Nephron (organoid): ENCODE measurements at regions not wholly inside any gene's neighbourhood (a gene's known extent, or its start where the extent isn't known, plus 50 kb on each side); places are given as distances from the start of the nearest gene placed in this dataset.

Experiments
- H3K27ac Mint-ChIP-seq, 3 experiments: 2 replicates each; pipeline ENCODE4 v1.8.0; 2020; ENCODE audit warnings: mixed read lengths in 3 of 3, mild to moderate bottlenecking in 2 of 3, moderate library complexity in 1 of 3
- H3K27me3 Mint-ChIP-seq: 2 replicates; pipeline ENCODE4 v1.8.0; 2021; ENCODE audit warnings: low read depth, mild to moderate bottlenecking, moderate library complexity, mixed read lengths
- H3K36me3 Mint-ChIP-seq: 2 replicates; pipeline ENCODE4 v1.8.0; 2020; ENCODE audit warnings: low read depth, mixed read lengths
- H3K4me1 Mint-ChIP-seq: 2 replicates; pipeline ENCODE4 v1.8.0; 2020; ENCODE audit warnings: mixed read lengths
- H3K4me3 Mint-ChIP-seq, 3 experiments: 2 replicates each; pipeline ENCODE4 v1.8.0; 2020; ENCODE audit warnings: mild to moderate bottlenecking in 3 of 3, mixed read lengths in 3 of 3, moderate library complexity in 2 of 3
- H3K9me3 Mint-ChIP-seq: 2 replicates; pipeline ENCODE4 v1.8.0; 2020; ENCODE audit warnings: mixed read lengths
- TF ChIP-seq, protein P1 (sequence below), 3 experiments: fragments of 200-600 bp; sonication (generic); IDR thresholded peaks; one replicate each; pipeline ENCODE4 v1.5.0; 2021; ENCODE audit warnings: antibody characterized with exemption in 3 of 3; ENCODE audit not compliant: unreplicated experiment in 3 of 3

GRCh38 chr3:163577271-163577670 lies 1501.0 kb downstream of the SI start:
- H3K27ac Mint-ChIP-seq: no peak overlapping the region
- H3K4me3 Mint-ChIP-seq: no peak overlapping the region
- H3K36me3 Mint-ChIP-seq: no peaks in the 10 kb centered on the region
- no peaks in the 10 kb centered on the region for H3K27me3 Mint-ChIP-seq
- H3K4me1 Mint-ChIP-seq: no peaks in the 10 kb centered on the region
- TF ChIP-seq, protein P1, sequence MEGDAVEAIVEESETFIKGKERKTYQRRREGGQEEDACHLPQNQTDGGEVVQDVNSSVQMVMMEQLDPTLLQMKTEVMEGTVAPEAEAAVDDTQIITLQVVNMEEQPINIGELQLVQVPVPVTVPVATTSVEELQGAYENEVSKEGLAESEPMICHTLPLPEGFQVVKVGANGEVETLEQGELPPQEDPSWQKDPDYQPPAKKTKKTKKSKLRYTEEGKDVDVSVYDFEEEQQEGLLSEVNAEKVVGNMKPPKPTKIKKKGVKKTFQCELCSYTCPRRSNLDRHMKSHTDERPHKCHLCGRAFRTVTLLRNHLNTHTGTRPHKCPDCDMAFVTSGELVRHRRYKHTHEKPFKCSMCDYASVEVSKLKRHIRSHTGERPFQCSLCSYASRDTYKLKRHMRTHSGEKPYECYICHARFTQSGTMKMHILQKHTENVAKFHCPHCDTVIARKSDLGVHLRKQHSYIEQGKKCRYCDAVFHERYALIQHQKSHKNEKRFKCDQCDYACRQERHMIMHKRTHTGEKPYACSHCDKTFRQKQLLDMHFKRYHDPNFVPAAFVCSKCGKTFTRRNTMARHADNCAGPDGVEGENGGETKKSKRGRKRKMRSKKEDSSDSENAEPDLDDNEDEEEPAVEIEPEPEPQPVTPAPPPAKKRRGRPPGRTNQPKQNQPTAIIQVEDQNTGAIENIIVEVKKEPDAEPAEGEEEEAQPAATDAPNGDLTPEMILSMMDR (IDR thresholded peaks at IDR 0.05; ENCODE audit: unreplicated experiment in 3 of 3): no peak
- H3K9me3 Mint-ChIP-seq: peaks cover 3% of the 10 kb centered on the region

GRCh38 chr3:163576314-163576713 lies 1502.0 kb downstream of the SI start:
- no peak overlapping the region for H3K4me3 Mint-ChIP-seq
- no peaks in the 10 kb centered on the region for H3K27me3 Mint-ChIP-seq
- H3K4me1 Mint-ChIP-seq: no peaks in the 10 kb centered on the region
- H3K27ac Mint-ChIP-seq: no peak overlapping the region
- TF ChIP-seq, protein P1 (IDR thresholded peaks at IDR 0.05; ENCODE audit: unreplicated experiment in 3 of 3): no peak
- H3K36me3 Mint-ChIP-seq: no peaks in the 10 kb centered on the region
- peaks cover 7% of the 10 kb centered on the region for H3K9me3 Mint-ChIP-seq

- Mint-ChIP-seq H3K36me3 (no peaks in the 10 kb centered on the region), H3K4me1 (no peaks in the 10 kb centered on the region), H3K27me3 (no peaks in the 10 kb centered on the region), H3K9me3 (peaks cover 7% of the 10 kb centered on the region), H3K27ac (no peak overlapping the region), H3K4me3 (no peak overlapping the region)
- TF ChIP-seq, protein P1 (IDR thresholded peaks at IDR 0.05; ENCODE audit: unreplicated experiment in 3 of 3): no peak
Measured at GRCh38 chr3:163573324-163573723, 1505.0 kb downstream of the SI start.

DNA sequence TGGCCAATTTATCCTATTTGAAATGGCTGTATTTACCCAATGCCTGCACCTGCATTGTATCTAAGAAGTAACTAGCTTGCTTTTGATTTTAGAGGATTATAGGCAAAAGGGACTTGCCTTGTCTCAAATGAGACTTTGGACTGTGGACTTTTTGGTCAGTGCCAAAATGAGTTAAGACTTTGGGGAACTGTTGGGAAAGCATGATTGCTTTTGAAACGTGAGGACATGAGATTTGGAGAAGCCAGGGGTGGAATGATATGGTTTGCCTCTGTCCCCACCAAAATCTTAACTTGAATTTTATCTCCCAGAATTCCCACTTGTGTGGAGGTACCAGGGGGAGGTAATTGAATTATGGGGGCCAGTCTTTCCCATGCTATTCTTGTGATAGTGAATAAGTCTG lies 1505.4 kb downstream of the SI start:
- no peaks in the 10 kb centered on the region for H3K4me1 Mint-ChIP-seq
- no peak overlapping the region for H3K27ac Mint-ChIP-seq
- no peak overlapping the region for H3K4me3 Mint-ChIP-seq
- no peaks in the 10 kb centered on the region for H3K27me3 Mint-ChIP-seq
- H3K36me3 Mint-ChIP-seq: no peaks in the 10 kb centered on the region
- TF ChIP-seq, protein P1 (IDR thresholded peaks at IDR 0.05; ENCODE audit: unreplicated experiment in 3 of 3): no peak
- peaks cover 7% of the 10 kb centered on the region for H3K9me3 Mint-ChIP-seq

DNA sequence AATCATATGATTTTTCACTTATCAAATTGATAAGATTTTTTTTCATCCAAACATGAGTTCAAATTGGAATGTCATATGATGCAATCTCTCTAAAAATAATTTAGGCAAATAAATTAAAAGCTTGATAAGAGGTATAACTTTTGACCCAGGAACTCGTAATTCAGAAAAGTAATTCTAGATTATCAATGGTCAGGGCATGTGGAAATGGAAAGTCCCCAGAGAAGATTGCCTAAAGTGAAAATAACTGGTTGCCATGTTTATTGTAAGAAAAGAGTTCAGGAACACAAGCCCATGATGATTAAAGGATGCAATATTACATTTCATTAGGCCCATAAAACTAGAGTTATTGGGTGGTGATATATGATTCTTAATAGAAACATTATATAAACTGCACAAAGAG lies 1514.8 kb downstream of the SI start:
- no peaks in the 10 kb centered on the region for H3K4me1 Mint-ChIP-seq
- no peaks in the 10 kb centered on the region for H3K36me3 Mint-ChIP-seq
- H3K27me3 Mint-ChIP-seq: no peaks in the 10 kb centered on the region
- H3K4me3 Mint-ChIP-seq: no peak overlapping the region
- TF ChIP-seq, protein P1 (IDR thresholded peaks at IDR 0.05; ENCODE audit: unreplicated experiment in 3 of 3): no peak
- H3K9me3 Mint-ChIP-seq: no peaks in the 10 kb centered on the region
- H3K27ac Mint-ChIP-seq: no peak overlapping the region

DNA sequence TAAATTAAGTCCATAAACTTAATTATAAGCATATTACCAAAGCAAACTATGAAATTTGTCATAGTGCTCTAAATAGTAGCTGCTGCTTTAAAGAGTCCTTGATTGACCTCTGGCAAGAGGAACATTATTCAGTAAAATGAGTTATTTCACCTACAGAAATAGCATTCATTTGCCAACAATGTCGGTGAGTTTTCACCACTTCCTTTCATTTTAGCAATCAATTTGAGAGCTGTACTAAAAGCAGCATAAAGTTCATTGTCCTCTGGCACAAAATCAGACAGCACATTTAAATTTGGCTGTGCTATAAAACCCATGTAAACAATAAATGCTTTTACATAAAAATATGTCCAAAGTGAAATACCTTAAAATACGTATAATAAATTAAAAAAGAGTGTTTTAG lies 1515.7 kb downstream of the SI start:
- Mint-ChIP-seq H3K4me3 (no peak overlapping the region), H3K4me1 (no peaks in the 10 kb centered on the region), H3K9me3 (no peaks in the 10 kb centered on the region), H3K27me3 (no peaks in the 10 kb centered on the region), H3K36me3 (no peaks in the 10 kb centered on the region), H3K27ac (no peak overlapping the region)
- TF ChIP-seq, protein P1 (IDR thresholded peaks at IDR 0.05; ENCODE audit: unreplicated experiment in 3 of 3): no peak
